Activated naive CD8-positive, alpha-beta T cell treated with anti-CD3 and anti-CD28 coated beads, Interleukin-2, amount 10 ng/mL, durations not matched to agents 7 days and 5 days (primary cell): ENCODE measurements at regions not wholly inside any gene's neighbourhood (a gene's known extent, or its start where the extent isn't known, plus 50 kb on each side); places are given as distances from the start of the nearest gene placed in this dataset.

Experiments
- ATAC-seq: fragments of 150-1000 bp; cut with Tn5 transposase; one replicate; pipeline ENCODE4 v1.10.0; 2021; ENCODE audit warnings: low read depth, moderate library complexity
- POLR2A ChIA-PET: fragments of 350-600 bp; sonication (Branson Sonifier 250); formaldehyde crosslinking; loops from one replicate; lab custom pipeline; 2021; ENCODE audit warnings: antibody characterized with exemption; lab: Charles Lee
- DNase-seq: peaks from one replicate; pipeline ENCODE4 v3.0.0; 2021
- H3K27ac Mint-ChIP-seq: one replicate; pipeline ENCODE4 v1.8.0; 2022; ENCODE audit warnings: mild to moderate bottlenecking, mixed read lengths
- H3K27me3 Mint-ChIP-seq: one replicate; pipeline ENCODE4 v1.8.0; 2022; ENCODE audit warnings: mild to moderate bottlenecking, moderate library complexity, mixed read lengths
- H3K36me3 Mint-ChIP-seq: one replicate; pipeline ENCODE4 v1.8.0; 2021; ENCODE audit warnings: mild to moderate bottlenecking, mixed read lengths
- H3K4me1 Mint-ChIP-seq: one replicate; pipeline ENCODE4 v1.8.0; 2021; ENCODE audit warnings: mixed read lengths
- H3K4me3 Mint-ChIP-seq: one replicate; pipeline ENCODE4 v1.8.0; 2022; ENCODE audit warnings: mild to moderate bottlenecking, moderate library complexity, mixed read lengths
- H3K9me3 Mint-ChIP-seq: one replicate; pipeline ENCODE4 v1.8.0; 2021; ENCODE audit warnings: mixed read lengths

GRCh38 chr5:73292816-73293459 is 119.9 kb downstream of the TMEM174 start:
- Mint-ChIP-seq H3K27ac (no peak overlapping the region), H3K27me3 (peaks cover 63% of the 10 kb centered on the region), H3K4me3 (no peak overlapping the region), H3K4me1 (peaks cover 1% of the 10 kb centered on the region), H3K9me3 (no peaks in the 10 kb centered on the region), H3K36me3 (no peaks in the 10 kb centered on the region)
- POLR2A ChIA-PET = no interaction called here
- DNase-seq (no peak), ATAC-seq (no peak)

GRCh38 chr5:73291873-73292272 is 118.9 kb downstream of the TMEM174 start:
- Mint-ChIP-seq H3K27ac (no peak overlapping the region), H3K4me3 (no peak overlapping the region), H3K9me3 (peaks cover 4% of the 10 kb centered on the region), H3K27me3 (peaks cover 53% of the 10 kb centered on the region), H3K36me3 (no peaks in the 10 kb centered on the region), H3K4me1 (no peaks in the 10 kb centered on the region)
- ATAC-seq (no peak), DNase-seq (no peak)
- POLR2A ChIA-PET = no interaction called here

- no peaks in the 10 kb centered on the region for H3K36me3 Mint-ChIP-seq
- H3K4me3 Mint-ChIP-seq = no peak overlapping the region
Observed at GRCh38 chr5:73290242-73290641, 117.2 kb downstream of the TMEM174 start.

GRCh38 chr5:73288803-73289720 is 116.1 kb downstream of the TMEM174 start:
- no peak overlapping the region for H3K27ac Mint-ChIP-seq
- no peak overlapping the region for H3K4me3 Mint-ChIP-seq
- H3K4me1 Mint-ChIP-seq = no peaks in the 10 kb centered on the region
- ATAC-seq = no peak
- POLR2A ChIA-PET = no interaction called here
- peaks cover 31% of the 10 kb centered on the region for H3K27me3 Mint-ChIP-seq
- H3K36me3 Mint-ChIP-seq = no peaks in the 10 kb centered on the region
- no peak for DNase-seq
- H3K9me3 Mint-ChIP-seq = peaks cover 6% of the 10 kb centered on the region

More at GRCh38 chr5:73290242-73290641, 117.2 kb downstream of the TMEM174 start:
- ATAC-seq (no peak), DNase-seq (no peak)
- H3K9me3 Mint-ChIP-seq = peaks cover 6% of the 10 kb centered on the region
- no peak overlapping the region for H3K27ac Mint-ChIP-seq
- POLR2A ChIA-PET = no interaction called here
- H3K4me1 Mint-ChIP-seq = no peaks in the 10 kb centered on the region
- peaks cover 37% of the 10 kb centered on the region for H3K27me3 Mint-ChIP-seq

- DNase-seq (no peak), ATAC-seq (no peak)
- no peak overlapping the region for H3K4me3 Mint-ChIP-seq
- H3K9me3 Mint-ChIP-seq = peaks cover 6% of the 10 kb centered on the region
- H3K27ac Mint-ChIP-seq = no peak overlapping the region
- POLR2A ChIA-PET = no interaction called here
- H3K27me3 Mint-ChIP-seq = peaks cover 32% of the 10 kb centered on the region
- H3K36me3 Mint-ChIP-seq = no peaks in the 10 kb centered on the region
- H3K4me1 Mint-ChIP-seq = no peaks in the 10 kb centered on the region
Observed at GRCh38 chr5:73286896-73287295, 113.9 kb downstream of the TMEM174 start.

GRCh38 chr5:73284985-73285384 is 112.0 kb downstream of the TMEM174 start:
- Mint-ChIP-seq H3K4me1 (no peaks in the 10 kb centered on the region), H3K27ac (no peak overlapping the region), H3K4me3 (no peak overlapping the region), H3K9me3 (peaks cover 6% of the 10 kb centered on the region), H3K36me3 (no peaks in the 10 kb centered on the region), H3K27me3 (peaks cover 32% of the 10 kb centered on the region)
- DNase-seq (no peak), ATAC-seq (no peak)
- POLR2A ChIA-PET = no interaction called here

GRCh38 chr5:73284220-73284795 is 111.3 kb downstream of the TMEM174 start:
- POLR2A ChIA-PET = no interaction called here
- no peak overlapping the region for H3K4me3 Mint-ChIP-seq

GRCh38 chr5:73282923-73283322 is 109.9 kb downstream of the TMEM174 start:
- POLR2A ChIA-PET = no interaction called here
- no peaks in the 10 kb centered on the region for H3K36me3 Mint-ChIP-seq
- DNase-seq = no peak

More at GRCh38 chr5:73284220-73284795, 111.3 kb downstream of the TMEM174 start:
- DNase-seq (no peak), ATAC-seq (no peak)
- Mint-ChIP-seq H3K9me3 (peaks cover 6% of the 10 kb centered on the region), H3K27me3 (peaks cover 34% of the 10 kb centered on the region), H3K36me3 (no peaks in the 10 kb centered on the region), H3K27ac (no peak overlapping the region), H3K4me1 (no peaks in the 10 kb centered on the region)

GRCh38 chr5:73282383-73282782 is 109.4 kb downstream of the TMEM174 start:
- peaks cover 4% of the 10 kb centered on the region for H3K9me3 Mint-ChIP-seq
- ATAC-seq (no peak), DNase-seq (no peak)
- peaks cover 27% of the 10 kb centered on the region for H3K27me3 Mint-ChIP-seq
- no peaks in the 10 kb centered on the region for H3K4me1 Mint-ChIP-seq
- no peak overlapping the region for H3K4me3 Mint-ChIP-seq
- POLR2A ChIA-PET = no interaction called here
- no peaks in the 10 kb centered on the region for H3K36me3 Mint-ChIP-seq
- H3K27ac Mint-ChIP-seq = no peak overlapping the region

More at GRCh38 chr5:73282923-73283322, 109.9 kb downstream of the TMEM174 start:
- no peak for ATAC-seq
- Mint-ChIP-seq H3K9me3 (peaks cover 6% of the 10 kb centered on the region), H3K4me1 (no peaks in the 10 kb centered on the region), H3K27ac (no peak overlapping the region), H3K4me3 (no peak overlapping the region), H3K27me3 (peaks cover 26% of the 10 kb centered on the region)

- ATAC-seq (no peak), DNase-seq (no peak)
- H3K27ac Mint-ChIP-seq = no peak overlapping the region
- H3K27me3 Mint-ChIP-seq = peaks cover 33% of the 10 kb centered on the region
- H3K4me1 Mint-ChIP-seq = no peaks in the 10 kb centered on the region
- H3K9me3 Mint-ChIP-seq = no peaks in the 10 kb centered on the region
- POLR2A ChIA-PET = no interaction called here
- no peak overlapping the region for H3K4me3 Mint-ChIP-seq
- H3K36me3 Mint-ChIP-seq = no peaks in the 10 kb centered on the region
Observed at GRCh38 chr5:73280821-73281746, 108.1 kb downstream of the TMEM174 start.

- no peak overlapping the region for H3K4me3 Mint-ChIP-seq
- ATAC-seq (no peak), DNase-seq (no peak)
- peaks cover 33% of the 10 kb centered on the region for H3K27me3 Mint-ChIP-seq
- no peaks in the 10 kb centered on the region for H3K9me3 Mint-ChIP-seq
- POLR2A ChIA-PET = no interaction called here
- no peaks in the 10 kb centered on the region for H3K36me3 Mint-ChIP-seq
- no peak overlapping the region for H3K27ac Mint-ChIP-seq
- H3K4me1 Mint-ChIP-seq = no peaks in the 10 kb centered on the region
Observed at GRCh38 chr5:73280386-73280785, 107.4 kb downstream of the TMEM174 start.

GRCh38 chr5:73279805-73280204 is 106.8 kb downstream of the TMEM174 start:
- peaks cover 31% of the 10 kb centered on the region for H3K27me3 Mint-ChIP-seq

GRCh38 chr5:73278693-73279092 is 105.7 kb downstream of the TMEM174 start:
- Mint-ChIP-seq H3K4me1 (no peaks in the 10 kb centered on the region), H3K36me3 (no peaks in the 10 kb centered on the region), H3K9me3 (no peaks in the 10 kb centered on the region), H3K4me3 (no peak overlapping the region), H3K27ac (no peak overlapping the region), H3K27me3 (peaks cover 35% of the 10 kb centered on the region)
- ATAC-seq (no peak), DNase-seq (no peak)
- POLR2A ChIA-PET = no interaction called here

More at GRCh38 chr5:73279805-73280204, 106.8 kb downstream of the TMEM174 start:
- DNase-seq (no peak), ATAC-seq (no peak)
- Mint-ChIP-seq H3K36me3 (no peaks in the 10 kb centered on the region), H3K27ac (no peak overlapping the region), H3K4me1 (no peaks in the 10 kb centered on the region), H3K9me3 (no peaks in the 10 kb centered on the region), H3K4me3 (no peak overlapping the region)
- POLR2A ChIA-PET = no interaction called here
